Loucy (cell line): ENCODE measurements at regions not wholly inside any gene's neighbourhood (a gene's known extent, or its start where the extent isn't known, plus 50 kb on each side); places are given as distances from the start of the nearest gene placed in this dataset.

Source experiments
- H2AFZ ChIP-seq: fragments of 200-600 bp; sonication (generic); 2 replicates; pipeline ENCODE4 v1.6.0; 2016; ENCODE audit warnings: antibody characterized with exemption, mild to moderate bottlenecking, low read length, moderate library complexity
- H3F3A ChIP-seq: fragments of 200-600 bp; 2 replicates; pipeline ENCODE4 v1.6.0; 2016; ENCODE audit warnings: antibody characterized with exemption, low read depth, mild to moderate bottlenecking
- H3K27me3 ChIP-seq: fragments of 200-600 bp; sonication (generic); 2 replicates; pipeline ENCODE4 v1.6.1; 2014; ENCODE audit warnings: low read length, mild to moderate bottlenecking; ENCODE audit not compliant: insufficient read depth, poor library complexity, severe bottlenecking
- H3K36me3 ChIP-seq: fragments of 200-600 bp; sonication (generic); 2 replicates; pipeline ENCODE4 v1.6.1; 2016; ENCODE audit warnings: low read length; ENCODE audit not compliant: insufficient read depth
- H3K4me1 ChIP-seq: fragments of 200-600 bp; sonication (generic); 2 replicates; pipeline ENCODE4 v1.5.1; 2014; ENCODE audit warnings: low read length, mild to moderate bottlenecking; ENCODE audit not compliant: insufficient read depth, poor library complexity, severe bottlenecking
- H3K4me2 ChIP-seq: fragments of 200-600 bp; sonication (generic); 2 replicates; pipeline ENCODE4 v1.6.0; 2014; ENCODE audit warnings: antibody characterized with exemption, low read length, low read depth, mild to moderate bottlenecking; ENCODE audit not compliant: poor library complexity, severe bottlenecking
- H3K4me3 ChIP-seq: fragments of 200-600 bp; sonication (generic); 2 replicates; pipeline ENCODE4 v1.5.1; 2014; ENCODE audit warnings: low read length, mild to moderate bottlenecking, mixed read lengths; ENCODE audit not compliant: poor library complexity, severe bottlenecking
- H3K79me2 ChIP-seq: fragments of 200-600 bp; sonication (generic); 2 replicates; pipeline ENCODE4 v1.6.1; 2014; ENCODE audit warnings: low read length; ENCODE audit not compliant: insufficient read depth
- H3K9ac ChIP-seq: fragments of 200-600 bp; sonication (generic); 2 replicates; pipeline ENCODE4 v1.6.0; 2014; ENCODE audit warnings: mild to moderate bottlenecking, low read depth, low read length, moderate library complexity; ENCODE audit not compliant: poor library complexity, severe bottlenecking
- H3K9me2 ChIP-seq: fragments of 200-600 bp; sonication (generic); replicated peaks from 2 replicates; pipeline ENCODE4 v1.6.1; 2016; ENCODE audit warnings: low read depth, low read length, mixed read lengths
- H3K9me3 ChIP-seq: fragments of 200-600 bp; sonication (generic); 2 replicates; pipeline ENCODE4 v1.6.1; 2014; ENCODE audit warnings: mild to moderate bottlenecking, antibody characterized with exemption, low read length, low read depth; ENCODE audit not compliant: insufficient read depth
- H4K20me1 ChIP-seq: fragments of 200-600 bp; sonication (generic); 2 replicates; pipeline ENCODE4 v1.6.0; 2014; ENCODE audit warnings: antibody characterized with exemption, low read length, mild to moderate bottlenecking; ENCODE audit not compliant: insufficient read depth, poor library complexity, severe bottlenecking
- EZH2phosphoT487 ChIP-seq: fragments of 200-600 bp; IDR thresholded peaks from 2 replicates; pipeline ENCODE4 v1.6.1; 2018; ENCODE audit warnings: antibody characterized with exemption, mild to moderate bottlenecking, moderate library complexity, borderline replicate concordance
- TF ChIP-seq, protein P1 (sequence below): fragments of 200-600 bp; sonication (generic); conservative IDR thresholded peaks from 2 replicates; pipeline ENCODE4 v1.5.1; 2014; ENCODE audit warnings: mild to moderate bottlenecking, antibody characterized with exemption, low read length

DNA sequence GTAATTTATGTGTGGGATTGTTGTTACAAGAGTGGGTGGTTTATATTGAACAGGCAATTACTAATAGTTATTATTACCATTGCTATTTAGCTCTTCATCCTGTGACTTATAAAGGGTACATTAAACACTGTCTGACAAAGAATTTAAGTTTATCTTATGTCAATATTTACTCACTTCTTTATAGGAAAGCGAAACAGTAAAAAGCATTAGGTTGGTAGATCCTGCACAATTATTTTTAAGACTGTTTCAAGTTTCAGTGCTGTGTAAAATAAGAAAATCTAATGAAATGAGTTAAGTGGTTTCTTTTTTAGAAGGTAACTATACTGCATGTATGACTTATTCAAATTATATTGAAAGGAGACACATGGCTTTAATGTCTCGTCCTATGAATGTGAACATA lies 135.8 kb upstream of the MAP3K7 start:
- Histone ChIP-seq H3F3A (no peaks in the 10 kb centered on the region), H3K9me2 (no peaks in the 10 kb centered on the region; the same call in 1 of the 2 replicates), H3K79me2 (no peaks in the 10 kb centered on the region), H4K20me1 (no peaks in the 10 kb centered on the region), H3K4me2 (no peak overlapping the region), H3K27me3 (no peaks in the 10 kb centered on the region), H2AFZ (no peak overlapping the region), H3K36me3 (no peaks in the 10 kb centered on the region), H3K9ac (no peak overlapping the region), H3K4me1 (no peaks in the 10 kb centered on the region), H3K4me3 (no peak overlapping the region), H3K9me3 (no peaks in the 10 kb centered on the region)
- TF ChIP-seq, protein P1, sequence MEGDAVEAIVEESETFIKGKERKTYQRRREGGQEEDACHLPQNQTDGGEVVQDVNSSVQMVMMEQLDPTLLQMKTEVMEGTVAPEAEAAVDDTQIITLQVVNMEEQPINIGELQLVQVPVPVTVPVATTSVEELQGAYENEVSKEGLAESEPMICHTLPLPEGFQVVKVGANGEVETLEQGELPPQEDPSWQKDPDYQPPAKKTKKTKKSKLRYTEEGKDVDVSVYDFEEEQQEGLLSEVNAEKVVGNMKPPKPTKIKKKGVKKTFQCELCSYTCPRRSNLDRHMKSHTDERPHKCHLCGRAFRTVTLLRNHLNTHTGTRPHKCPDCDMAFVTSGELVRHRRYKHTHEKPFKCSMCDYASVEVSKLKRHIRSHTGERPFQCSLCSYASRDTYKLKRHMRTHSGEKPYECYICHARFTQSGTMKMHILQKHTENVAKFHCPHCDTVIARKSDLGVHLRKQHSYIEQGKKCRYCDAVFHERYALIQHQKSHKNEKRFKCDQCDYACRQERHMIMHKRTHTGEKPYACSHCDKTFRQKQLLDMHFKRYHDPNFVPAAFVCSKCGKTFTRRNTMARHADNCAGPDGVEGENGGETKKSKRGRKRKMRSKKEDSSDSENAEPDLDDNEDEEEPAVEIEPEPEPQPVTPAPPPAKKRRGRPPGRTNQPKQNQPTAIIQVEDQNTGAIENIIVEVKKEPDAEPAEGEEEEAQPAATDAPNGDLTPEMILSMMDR, result no peak
- no peak for TF ChIP-seq EZH2phosphoT487

DNA sequence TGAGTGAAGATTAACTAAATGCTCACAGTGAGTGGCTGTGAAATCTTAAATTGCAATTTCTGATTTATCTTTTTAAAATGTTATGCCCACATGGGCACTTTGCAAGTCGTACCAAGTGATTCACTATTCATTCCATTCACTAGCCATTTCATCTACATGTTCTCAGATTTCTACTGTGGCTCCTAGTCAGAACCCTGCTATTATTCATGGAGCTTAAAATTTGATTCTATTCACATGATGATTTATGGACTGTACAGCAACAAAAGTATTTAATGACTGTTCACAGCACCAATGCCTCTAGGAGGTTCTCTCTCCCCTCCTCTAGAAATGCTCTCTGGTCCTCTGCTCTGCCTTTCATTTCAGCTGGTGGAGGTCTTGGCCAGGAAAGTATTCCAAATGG lies 133.5 kb upstream of the MAP3K7 start:
- H3K79me2 ChIP-seq, result no peaks in the 10 kb centered on the region
- H3K9me3 ChIP-seq, result no peaks in the 10 kb centered on the region
- H3K4me3 ChIP-seq, result no peak overlapping the region
- TF ChIP-seq, protein P1, result no peak
- TF ChIP-seq EZH2phosphoT487, result no peak
- no peak overlapping the region for H3K9ac ChIP-seq
- no peak overlapping the region for H2AFZ ChIP-seq
- H3F3A ChIP-seq, result no peaks in the 10 kb centered on the region
- H3K36me3 ChIP-seq, result no peaks in the 10 kb centered on the region
- H3K27me3 ChIP-seq, result no peaks in the 10 kb centered on the region
- H3K4me2 ChIP-seq, result no peak overlapping the region
- H3K9me2 ChIP-seq, result no peaks in the 10 kb centered on the region
- no peaks in the 10 kb centered on the region for H3K4me1 ChIP-seq
- H4K20me1 ChIP-seq, result no peaks in the 10 kb centered on the region

DNA sequence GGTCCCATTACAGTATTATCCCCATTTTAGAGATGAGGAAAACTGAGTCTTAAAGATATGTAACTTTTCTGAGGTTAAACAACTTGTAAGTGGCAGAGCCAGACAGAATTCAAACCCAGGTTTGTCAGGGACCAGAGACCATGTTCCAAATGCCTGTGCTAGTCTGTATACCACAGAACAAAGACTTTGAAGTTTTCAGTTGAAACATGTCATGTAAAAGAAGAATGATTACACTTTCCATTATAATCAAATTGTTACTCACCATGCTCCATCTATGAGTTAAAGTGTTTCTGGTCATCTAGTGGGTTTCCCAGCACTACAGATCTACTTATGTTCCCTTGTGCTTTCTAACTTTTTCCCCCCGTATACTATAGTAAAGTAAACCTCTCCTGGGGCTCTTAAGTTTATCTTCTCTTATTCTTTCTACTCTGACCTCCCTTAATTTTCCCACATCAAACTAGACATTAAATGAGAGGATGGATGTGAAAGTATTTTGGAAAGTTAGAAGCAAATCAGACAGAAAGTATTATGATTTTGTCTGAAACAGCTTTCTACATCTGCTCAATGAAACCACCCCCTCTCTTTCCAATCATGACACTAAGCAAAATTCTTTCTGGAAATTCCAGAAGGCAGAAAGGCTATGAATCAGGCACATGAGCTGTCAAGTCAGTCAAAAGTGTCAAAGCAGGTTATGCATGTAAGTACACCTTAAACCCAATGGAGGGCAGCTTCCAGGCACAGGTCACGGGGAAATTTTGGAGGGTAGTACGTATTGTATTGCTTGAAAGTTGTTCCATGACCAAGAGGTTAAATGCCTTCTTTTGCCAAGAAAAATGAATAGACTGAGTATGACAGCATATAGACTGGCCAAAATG lies 132.7 kb upstream of the MAP3K7 start:
- H3K9ac ChIP-seq, result no peak overlapping the region
- TF ChIP-seq, protein P1, result no peak
- TF ChIP-seq EZH2phosphoT487, result no peak

More for the DNA sequence above, 132.7 kb upstream of the MAP3K7 start:
- no peaks in the 10 kb centered on the region for H3K79me2 ChIP-seq
- no peaks in the 10 kb centered on the region for H3K36me3 ChIP-seq
- no peaks in the 10 kb centered on the region for H3K9me2 ChIP-seq
- no peak overlapping the region for H3K4me3 ChIP-seq
- no peaks in the 10 kb centered on the region for H3K4me1 ChIP-seq
- H3K27me3 ChIP-seq, result no peaks in the 10 kb centered on the region
- H3K4me2 ChIP-seq, result no peak overlapping the region
- H2AFZ ChIP-seq, result no peak overlapping the region
- no peaks in the 10 kb centered on the region for H4K20me1 ChIP-seq
- no peaks in the 10 kb centered on the region for H3K9me3 ChIP-seq
- H3F3A ChIP-seq, result no peaks in the 10 kb centered on the region
